ENCODE measurements at regions not wholly inside any gene's neighbourhood (a gene's known extent, or its start where the extent isn't known, plus 50 kb on each side); places are given as distances from the start of the nearest gene placed in this dataset.

GRCh38 chr6:122246906-122247658 lies 152.4 kb upstream of the HSF2 start:
- no peaks in the 10 kb centered on the region for H3K4me1 ChIP-seq (ENCODE audit: control insufficient read depth, insufficient read depth, low read length)
- Mint-ChIP-seq H3K4me3 (no peak overlapping the region), H3K27ac (no peak overlapping the region), H3K4me1 (no peaks in the 10 kb centered on the region), H3K36me3 (no peaks in the 10 kb centered on the region), H3K9me3 (peaks cover 10 to 22% of the 10 kb centered on the region in 2 donors), H3K27me3 (ENCODE audit: low read depth in 2 of 2) (no peaks in the 10 kb centered on the region)
- no peak overlapping the region for H3K4me3 ChIP-seq (ENCODE audit: low read length)
- H3K9me3 ChIP-seq (ENCODE audit: control insufficient read depth, insufficient read depth, low read length), result peaks cover 19% of the 10 kb centered on the region
- 70% methylated on average over 5 of the region's 5 CpGs for WGBS (ENCODE audit: insufficient coverage)
- no peaks in the 10 kb centered on the region for H3K36me3 ChIP-seq (ENCODE audit: control insufficient read depth, insufficient read depth, low read length)
- DNase-seq, result no peak
- H3K27me3 ChIP-seq (ENCODE audit: control insufficient read depth, insufficient read depth, low read length), result no peaks in the 10 kb centered on the region
- no peak for TF ChIP-seq CTCF (IDR thresholded peaks at IDR 0.05)
- intact Hi-C loops (cut with micrococcal nuclease), result no loop called here
- ATAC-seq, result no peak
- no peak overlapping the region for H3K27ac ChIP-seq (ENCODE audit: low read length)

DNA sequence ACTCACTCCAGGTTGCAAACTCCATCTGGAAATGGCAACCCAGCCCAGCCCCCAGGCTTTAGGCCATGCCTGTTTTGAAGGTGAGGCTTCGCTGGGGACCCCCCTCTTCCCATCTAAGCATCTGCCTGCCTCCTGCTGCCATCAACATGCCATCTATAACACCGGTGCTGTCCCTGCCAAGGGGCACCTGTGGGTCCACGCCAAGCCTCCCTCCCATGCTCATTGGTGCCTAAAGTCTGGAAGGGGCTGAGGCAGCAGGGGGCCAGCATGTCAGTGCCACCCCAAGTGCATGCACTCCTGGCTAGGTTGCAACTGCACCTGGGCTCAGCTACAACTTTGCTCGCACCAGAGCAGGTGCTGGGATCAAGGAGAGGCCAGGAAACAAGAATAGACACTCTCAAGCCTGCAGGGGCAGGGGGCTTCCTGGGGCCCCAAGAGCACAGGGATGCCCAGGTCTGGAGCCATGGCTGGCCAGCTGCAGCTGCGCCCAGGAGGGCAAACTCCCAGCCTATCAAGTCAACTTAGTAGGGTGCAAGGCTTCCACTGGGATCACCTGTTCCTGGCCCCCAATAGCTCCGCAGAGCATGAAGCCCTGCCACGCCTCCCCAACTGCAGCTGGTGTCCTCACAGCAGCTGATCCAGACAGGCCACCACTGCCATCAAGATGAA lies 151.3 kb upstream of the HSF2 start:
- Histone ChIP-seq H3K9me3 (ENCODE audit: control insufficient read depth, insufficient read depth, low read length) (peaks cover 12% of the 10 kb centered on the region), H3K4me1 (ENCODE audit: control insufficient read depth, insufficient read depth, low read length) (no peaks in the 10 kb centered on the region), H3K27me3 (ENCODE audit: control insufficient read depth, insufficient read depth, low read length) (no peaks in the 10 kb centered on the region), H3K36me3 (ENCODE audit: control insufficient read depth, insufficient read depth, low read length) (no peaks in the 10 kb centered on the region), H3K4me3 (ENCODE audit: low read length) (no peak overlapping the region), H3K27ac (ENCODE audit: low read length) (no peak overlapping the region)
- H3K36me3 Mint-ChIP-seq, result no peaks in the 10 kb centered on the region
- H3K27ac Mint-ChIP-seq, result no peak overlapping the region
- no peak overlapping the region for H3K4me3 Mint-ChIP-seq
- TF ChIP-seq CTCF (IDR thresholded peaks at IDR 0.05), result no peak
- H3K4me1 Mint-ChIP-seq, result no peaks in the 10 kb centered on the region
- intact Hi-C loops (cut with micrococcal nuclease), result no loop called here
- no peaks in the 10 kb centered on the region for H3K27me3 Mint-ChIP-seq (ENCODE audit: low read depth in 2 of 2)
- WGBS (ENCODE audit: insufficient coverage), result 69% methylated on average over 7 of the region's 7 CpGs
- no peak for ATAC-seq
- no peak for DNase-seq
- H3K9me3 Mint-ChIP-seq, result peaks cover 10 to 25% of the 10 kb centered on the region in 2 donors

GRCh38 chr6:122248844-122249243 lies 150.6 kb upstream of the HSF2 start:
- Mint-ChIP-seq H3K4me3 (no peak overlapping the region), H3K9me3 (peaks cover 8 to 19% of the 10 kb centered on the region in 2 donors), H3K4me1 (no peaks in the 10 kb centered on the region), H3K27ac (no peak overlapping the region), H3K36me3 (no peaks in the 10 kb centered on the region), H3K27me3 (ENCODE audit: low read depth in 2 of 2) (no peaks in the 10 kb centered on the region)
- Histone ChIP-seq H3K36me3 (ENCODE audit: control insufficient read depth, insufficient read depth, low read length) (no peaks in the 10 kb centered on the region), H3K4me3 (ENCODE audit: low read length) (no peak overlapping the region), H3K27ac (ENCODE audit: low read length) (no peak overlapping the region), H3K4me1 (ENCODE audit: control insufficient read depth, insufficient read depth, low read length) (no peaks in the 10 kb centered on the region), H3K27me3 (ENCODE audit: control insufficient read depth, insufficient read depth, low read length) (no peaks in the 10 kb centered on the region), H3K9me3 (ENCODE audit: control insufficient read depth, insufficient read depth, low read length) (peaks cover 12% of the 10 kb centered on the region)
- WGBS (ENCODE audit: insufficient coverage), result 33% methylated on average over 1 of the region's 1 CpG
- no peak for ATAC-seq
- no peak for DNase-seq
- no peak for TF ChIP-seq CTCF (IDR thresholded peaks at IDR 0.05)
- intact Hi-C loops (cut with micrococcal nuclease), result no loop called here
